Liver (tissue), 8 donors: ENCODE measurements at regions not wholly inside any gene's neighbourhood (a gene's known extent, or its start where the extent isn't known, plus 50 kb on each side); places are given as distances from the start of the nearest gene placed in this dataset.

Experiments
- DNase-seq: peaks from one replicate; pipeline ENCODE4 v3.0.0-alpha.2; 2017; ENCODE audit warnings: low spot score
- H3K27ac ChIP-seq, 2 donors: one replicate each; pipeline ENCODE4 v1.7.0; 2013; ENCODE audit warnings: inconsistent platforms in 2 of 2, low read length in 2 of 2, control low read depth in 1 of 2, low read depth in 1 of 2, mild to moderate bottlenecking in 1 of 2
- H3K27me3 ChIP-seq, 4 donors: one replicate each; pipeline versions ENCODE4 v1.6.1 to v1.7.0; 2013; ENCODE audit warnings: low read length in 3 of 4, inconsistent platforms in 1 of 4, mild to moderate bottlenecking in 1 of 4, moderate library complexity in 1 of 4; ENCODE audit not compliant: control insufficient read depth in 4 of 4, insufficient read depth in 4 of 4
- H3K36me3 ChIP-seq, 4 donors: one replicate each; pipeline versions ENCODE4 v1.6.1 to v1.7.0; 2013; ENCODE audit warnings: low read length in 3 of 4, mild to moderate bottlenecking in 3 of 4, low read depth in 1 of 4, moderate library complexity in 1 of 4; ENCODE audit not compliant: control insufficient read depth in 4 of 4, insufficient read depth in 3 of 4
- H3K4me1 ChIP-seq, 4 donors: one replicate each; pipeline versions ENCODE4 v1.6.1 to v1.7.0; 2013; ENCODE audit warnings: low read length in 3 of 4, mild to moderate bottlenecking in 3 of 4, moderate library complexity in 1 of 4; ENCODE audit not compliant: control insufficient read depth in 4 of 4, insufficient read depth in 4 of 4
- H3K4me3 ChIP-seq, 3 donors: one replicate each; pipeline versions ENCODE4 v1.6.1 to v1.7.0; 2013; ENCODE audit warnings: low read length in 3 of 3, control low read depth in 1 of 3, low read depth in 1 of 3, mild to moderate bottlenecking in 1 of 3
- H3K9ac ChIP-seq, 2 donors: one replicate each; pipeline ENCODE4 v1.7.0; 2013; ENCODE audit warnings: low read length in 2 of 2, mild to moderate bottlenecking in 2 of 2, moderate library complexity in 2 of 2, control low read depth in 1 of 2, low read depth in 1 of 2
- H3K9me3 ChIP-seq, 4 donors: one replicate each; pipeline versions ENCODE4 v1.6.1 to v1.7.0; 2013; ENCODE audit warnings: low read length in 3 of 4; ENCODE audit not compliant: control insufficient read depth in 4 of 4
- EGR1 ChIP-seq, 2 donors: IDR thresholded peaks; 2 replicates each; pipeline ENCODE4 v1.6.1; 2016 to 2018; ENCODE audit warnings: antibody characterized with exemption in 2 of 2, low read depth in 2 of 2
- FOXA1 ChIP-seq: IDR thresholded peaks from 2 replicates; pipeline ENCODE4 v1.6.1; 2016; ENCODE audit warnings: antibody characterized with exemption
- FOXA2 ChIP-seq: IDR thresholded peaks from 2 replicates; pipeline ENCODE4 v1.6.1; 2016; ENCODE audit warnings: antibody characterized with exemption
- GABPA ChIP-seq, 2 donors: IDR thresholded peaks in 1 of 2; conservative IDR thresholded peaks in 1 of 2; 2 replicates each; pipeline ENCODE4 v1.6.1; 2016; ENCODE audit warnings: antibody characterized with exemption in 2 of 2, mild to moderate bottlenecking in 1 of 2, moderate library complexity in 1 of 2
- HNF4A ChIP-seq, 2 donors: conservative IDR thresholded peaks; 2 replicates each; pipeline ENCODE4 v1.6.1; 2016; ENCODE audit warnings: antibody characterized with exemption in 2 of 2, mild to moderate bottlenecking in 2 of 2
- HNF4G ChIP-seq: IDR thresholded peaks from 2 replicates; pipeline ENCODE4 v1.6.1; 2016; ENCODE audit warnings: antibody characterized with exemption
- JUND ChIP-seq, 2 donors: IDR thresholded peaks; 2 replicates each; pipeline ENCODE4 v1.6.1; 2016; ENCODE audit warnings: antibody characterized with exemption in 2 of 2
- NR2F2 ChIP-seq: IDR thresholded peaks from 2 replicates; pipeline ENCODE4 v1.6.1; 2016; ENCODE audit warnings: antibody characterized with exemption
- RAD21 ChIP-seq, 2 donors: IDR thresholded peaks; 2 replicates each; pipeline ENCODE4 v1.6.1; 2016; ENCODE audit warnings: antibody characterized with exemption in 2 of 2, mild to moderate bottlenecking in 2 of 2
- RXRA ChIP-seq, 2 donors: IDR thresholded peaks; 2 replicates each; pipeline ENCODE4 v1.6.1; 2017 to 2018; ENCODE audit warnings: antibody characterized with exemption in 2 of 2, mild to moderate bottlenecking in 1 of 2
- SP1 ChIP-seq: IDR thresholded peaks from 2 replicates; pipeline ENCODE4 v1.6.1; 2018; ENCODE audit warnings: antibody characterized with exemption, mild to moderate bottlenecking
- TAF1 ChIP-seq: conservative IDR thresholded peaks from 2 replicates; pipeline ENCODE4 v1.6.1; 2016; ENCODE audit warnings: antibody characterized with exemption, mild to moderate bottlenecking
- YY1 ChIP-seq: IDR thresholded peaks from 2 replicates; pipeline ENCODE4 v1.6.1; 2016; ENCODE audit warnings: antibody characterized with exemption, mild to moderate bottlenecking
- ZBTB33 ChIP-seq: IDR thresholded peaks from 2 replicates; pipeline ENCODE4 v1.6.1; 2016; ENCODE audit warnings: antibody characterized with exemption
- WGBS: extraction: QIAGEN DNeasy Blood & Tissue Kit; methylation state at CpG from one replicate; pipeline ENCODE4 v1.1.7; 2013; 5-methylcytosine and 5-hydroxymethylcytosine counted together
- TF ChIP-seq, protein P1 (sequence below): IDR thresholded peaks from 2 replicates; pipeline ENCODE4 v1.6.1; 2016; ENCODE audit warnings: antibody characterized with exemption
- TF ChIP-seq, protein P2 (sequence below): fragments of 150-350 bp; IDR thresholded peaks from 2 replicates; pipeline ENCODE4 v1.5.1; 2017; ENCODE audit warnings: improper control_type of control experiment, low read depth, low read length; ENCODE audit not compliant: missing input control
- TF ChIP-seq, protein P3 (sequence below): IDR thresholded peaks from 2 replicates; pipeline ENCODE4 v1.6.1; 2016; ENCODE audit warnings: antibody characterized with exemption, mild to moderate bottlenecking
- donor health status: healthy.
- donor health status: healthy.
- donor health status: healthy.
- donor health status: healthy.
- donor health status: healthy.

DNA sequence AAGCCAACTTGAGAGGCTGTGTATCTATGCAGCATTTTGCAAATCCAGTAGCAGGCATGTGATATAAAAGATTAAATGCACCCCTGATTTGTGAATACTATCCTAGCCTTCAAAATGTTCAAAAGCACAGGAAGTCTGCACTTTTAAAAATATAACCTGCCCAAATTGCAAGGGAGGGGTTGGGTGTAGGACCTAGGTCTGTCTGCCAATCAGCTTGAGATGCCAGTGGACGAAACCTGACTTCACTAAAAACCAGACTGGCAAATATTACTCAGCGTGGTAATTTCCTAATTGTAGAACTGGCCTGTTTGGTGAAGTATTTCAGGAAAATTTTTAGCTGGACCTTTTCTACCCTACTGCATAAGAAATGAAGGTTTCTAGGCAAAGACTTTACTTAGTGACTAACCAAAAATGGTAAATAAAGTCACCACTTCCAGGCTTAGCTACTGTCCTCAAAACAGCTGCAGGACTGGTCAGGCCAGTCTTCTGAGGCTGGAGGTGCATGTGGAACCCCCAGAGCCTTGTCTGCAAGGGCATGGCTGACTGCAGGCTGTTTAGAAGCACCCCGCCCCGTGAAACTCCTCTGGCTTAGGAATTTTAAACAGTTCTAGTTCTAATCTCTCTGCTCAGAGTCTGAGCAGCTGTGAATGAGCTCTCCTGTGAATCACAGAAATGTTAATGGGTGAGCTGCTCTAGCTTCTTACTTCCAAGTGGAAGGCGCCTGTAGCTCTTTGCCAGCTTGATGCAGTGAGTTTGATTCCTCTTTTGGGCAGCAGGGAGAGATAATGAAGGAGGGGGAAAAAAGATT, 104.4 kb upstream of the ESR1 start:
- peaks cover 0 to 13% (median 5%) of the 10 kb centered on the region in 4 donors for H3K36me3 ChIP-seq
- H3K27ac ChIP-seq, result peak overlapping the region in 1 of 2 donors; percentile 20
- H3K9ac ChIP-seq, result no peak overlapping the region
- H3K27me3 ChIP-seq, result no peaks in the 10 kb centered on the region
- TF ChIP-seq FOXA2 (no peak), RAD21 (IDR thresholded peaks at IDR 0.05) (no peak), GABPA (IDR thresholded peaks at IDR 0.05 in 1 of 2, conservative IDR thresholded peaks at IDR 0.05 in 1 of 2) (no peak), HNF4A (conservative IDR thresholded peaks at IDR 0.05) (no peak), RXRA (IDR thresholded peaks at IDR 0.05) (no peak), ZBTB33 (no peak), HNF4G (no peak), FOXA1 (no peak), NR2F2 (no peak), EGR1 (IDR thresholded peaks at IDR 0.05; ENCODE audit: low read depth in 2 of 2) (no peak), JUND (IDR thresholded peaks at IDR 0.05) (no peak), YY1 (no peak), TAF1 (no peak), SP1 (no peak)
- TF ChIP-seq, protein P1, sequence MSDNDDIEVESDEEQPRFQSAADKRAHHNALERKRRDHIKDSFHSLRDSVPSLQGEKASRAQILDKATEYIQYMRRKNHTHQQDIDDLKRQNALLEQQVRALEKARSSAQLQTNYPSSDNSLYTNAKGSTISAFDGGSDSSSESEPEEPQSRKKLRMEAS, result no peak
- TF ChIP-seq, protein P2, sequence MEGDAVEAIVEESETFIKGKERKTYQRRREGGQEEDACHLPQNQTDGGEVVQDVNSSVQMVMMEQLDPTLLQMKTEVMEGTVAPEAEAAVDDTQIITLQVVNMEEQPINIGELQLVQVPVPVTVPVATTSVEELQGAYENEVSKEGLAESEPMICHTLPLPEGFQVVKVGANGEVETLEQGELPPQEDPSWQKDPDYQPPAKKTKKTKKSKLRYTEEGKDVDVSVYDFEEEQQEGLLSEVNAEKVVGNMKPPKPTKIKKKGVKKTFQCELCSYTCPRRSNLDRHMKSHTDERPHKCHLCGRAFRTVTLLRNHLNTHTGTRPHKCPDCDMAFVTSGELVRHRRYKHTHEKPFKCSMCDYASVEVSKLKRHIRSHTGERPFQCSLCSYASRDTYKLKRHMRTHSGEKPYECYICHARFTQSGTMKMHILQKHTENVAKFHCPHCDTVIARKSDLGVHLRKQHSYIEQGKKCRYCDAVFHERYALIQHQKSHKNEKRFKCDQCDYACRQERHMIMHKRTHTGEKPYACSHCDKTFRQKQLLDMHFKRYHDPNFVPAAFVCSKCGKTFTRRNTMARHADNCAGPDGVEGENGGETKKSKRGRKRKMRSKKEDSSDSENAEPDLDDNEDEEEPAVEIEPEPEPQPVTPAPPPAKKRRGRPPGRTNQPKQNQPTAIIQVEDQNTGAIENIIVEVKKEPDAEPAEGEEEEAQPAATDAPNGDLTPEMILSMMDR, result no peak
- TF ChIP-seq, protein P3, sequence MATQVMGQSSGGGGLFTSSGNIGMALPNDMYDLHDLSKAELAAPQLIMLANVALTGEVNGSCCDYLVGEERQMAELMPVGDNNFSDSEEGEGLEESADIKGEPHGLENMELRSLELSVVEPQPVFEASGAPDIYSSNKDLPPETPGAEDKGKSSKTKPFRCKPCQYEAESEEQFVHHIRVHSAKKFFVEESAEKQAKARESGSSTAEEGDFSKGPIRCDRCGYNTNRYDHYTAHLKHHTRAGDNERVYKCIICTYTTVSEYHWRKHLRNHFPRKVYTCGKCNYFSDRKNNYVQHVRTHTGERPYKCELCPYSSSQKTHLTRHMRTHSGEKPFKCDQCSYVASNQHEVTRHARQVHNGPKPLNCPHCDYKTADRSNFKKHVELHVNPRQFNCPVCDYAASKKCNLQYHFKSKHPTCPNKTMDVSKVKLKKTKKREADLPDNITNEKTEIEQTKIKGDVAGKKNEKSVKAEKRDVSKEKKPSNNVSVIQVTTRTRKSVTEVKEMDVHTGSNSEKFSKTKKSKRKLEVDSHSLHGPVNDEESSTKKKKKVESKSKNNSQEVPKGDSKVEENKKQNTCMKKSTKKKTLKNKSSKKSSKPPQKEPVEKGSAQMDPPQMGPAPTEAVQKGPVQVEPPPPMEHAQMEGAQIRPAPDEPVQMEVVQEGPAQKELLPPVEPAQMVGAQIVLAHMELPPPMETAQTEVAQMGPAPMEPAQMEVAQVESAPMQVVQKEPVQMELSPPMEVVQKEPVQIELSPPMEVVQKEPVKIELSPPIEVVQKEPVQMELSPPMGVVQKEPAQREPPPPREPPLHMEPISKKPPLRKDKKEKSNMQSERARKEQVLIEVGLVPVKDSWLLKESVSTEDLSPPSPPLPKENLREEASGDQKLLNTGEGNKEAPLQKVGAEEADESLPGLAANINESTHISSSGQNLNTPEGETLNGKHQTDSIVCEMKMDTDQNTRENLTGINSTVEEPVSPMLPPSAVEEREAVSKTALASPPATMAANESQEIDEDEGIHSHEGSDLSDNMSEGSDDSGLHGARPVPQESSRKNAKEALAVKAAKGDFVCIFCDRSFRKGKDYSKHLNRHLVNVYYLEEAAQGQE, result no peak
- no peaks in the 10 kb centered on the region for H3K9me3 ChIP-seq
- 79% methylated on average over 5 of the region's 5 CpGs for WGBS
- no peak for DNase-seq
- no peak overlapping the region for H3K4me3 ChIP-seq
- peaks cover 7 to 36% (median 25%) of the 10 kb centered on the region in 4 donors for H3K4me1 ChIP-seq
